GM23248 (cell line): ENCODE measurements at regions not wholly inside any gene's neighbourhood (a gene's known extent, or its start where the extent isn't known, plus 50 kb on each side); places are given as distances from the start of the nearest gene placed in this dataset.

Experiments used
- EZH2 ChIP-seq: fragments of 200-600 bp; sonication (generic); IDR thresholded peaks from 2 replicates; pipeline ENCODE4 v1.6.1; 2018; ENCODE audit warnings: antibody characterized with exemption, mild to moderate bottlenecking; ENCODE audit not compliant: insufficient read depth, poor library complexity, severe bottlenecking
- EZH2phosphoT487 ChIP-seq: fragments of 200-600 bp; sonication (generic); IDR thresholded peaks from 2 replicates; pipeline ENCODE4 v1.6.1; 2018; ENCODE audit warnings: antibody characterized with exemption, moderate library complexity, mild to moderate bottlenecking, low read depth; ENCODE audit not compliant: insufficient read depth

DNA sequence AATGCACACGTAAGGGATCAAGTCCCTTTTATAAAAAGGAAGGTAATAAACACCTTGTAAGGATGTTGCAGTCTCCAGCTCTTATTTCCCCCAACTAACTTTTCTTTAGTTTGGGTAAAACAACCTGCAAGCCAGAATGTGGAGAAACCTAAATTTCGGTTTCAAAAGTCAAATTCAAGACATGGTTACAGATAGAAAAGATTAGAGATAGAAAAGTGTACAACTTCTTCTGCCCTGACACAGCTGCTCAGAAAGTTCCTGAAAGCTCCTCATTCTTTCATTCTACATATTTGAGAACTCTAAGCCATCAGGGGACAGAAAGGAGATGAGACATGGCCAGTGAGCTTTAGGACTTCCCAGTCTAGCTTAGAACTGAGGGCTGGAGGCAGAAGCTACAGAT, 574.9 kb downstream of the DIPK2A start:
- TF ChIP-seq EZH2 (no peak), EZH2phosphoT487 (no peak)
